HG02610 (cell line): ENCODE measurements at regions not wholly inside any gene's neighbourhood (a gene's known extent, or its start where the extent isn't known, plus 50 kb on each side); places are given as distances from the start of the nearest gene placed in this dataset.
"Not testable (repeated sequence)": the region's sequence is repeated elsewhere in the genome, so short reads cannot be mapped to it uniquely, and the experiment has no call there.

Experiments
- ATAC-seq: cut with Tn5 transposase; IDR thresholded peaks from one replicate; pipeline ENCODE4 v1.9.1; 2021; ENCODE audit warnings: mild to moderate bottlenecking, moderate library complexity; ENCODE audit not compliant: unreplicated experiment

- no peak for ATAC-seq
These were observed 324.9 kb upstream of the SGCG start for GRCh38 chr13:22855926-22856325.

- ATAC-seq = not testable (repeated sequence)
These were observed 321.8 kb upstream of the SGCG start for GRCh38 chr13:22858980-22859379.

GRCh38 chr13:22859411-22859810 is 321.4 kb upstream of the SGCG start:
- not testable (repeated sequence) for ATAC-seq

GRCh38 chr13:22861958-22862466 is 318.8 kb upstream of the SGCG start:
- ATAC-seq = no peak

GRCh38 chr13:22862478-22862877 is 318.3 kb upstream of the SGCG start:
- no peak for ATAC-seq

- ATAC-seq = no peak
These were observed 314.6 kb upstream of the SGCG start for GRCh38 chr13:22866221-22866620.

- ATAC-seq = no peak
These were observed 309.5 kb upstream of the SGCG start for GRCh38 chr13:22871231-22871630.

- ATAC-seq = no peak
These were observed 305.9 kb upstream of the SGCG start for GRCh38 chr13:22874839-22875238.

- no peak for ATAC-seq
These were observed 303.4 kb upstream of the SGCG start for GRCh38 chr13:22877421-22877820.

GRCh38 chr13:22880741-22881720 is 299.7 kb upstream of the SGCG start:
- ATAC-seq = no peak

GRCh38 chr13:22881721-22882608 is 298.8 kb upstream of the SGCG start:
- ATAC-seq = not testable (repeated sequence)

GRCh38 chr13:22883262-22883840 is 297.4 kb upstream of the SGCG start:
- no peak for ATAC-seq

- ATAC-seq = no peak
These were observed 296.8 kb upstream of the SGCG start for GRCh38 chr13:22883956-22884355.

- not testable (repeated sequence) for ATAC-seq
These were observed 294.7 kb upstream of the SGCG start for GRCh38 chr13:22886061-22886460.

- ATAC-seq = not testable (repeated sequence)
These were observed 291.4 kb upstream of the SGCG start for GRCh38 chr13:22889376-22889775.

- no peak for ATAC-seq
These were observed 287.6 kb upstream of the SGCG start for GRCh38 chr13:22893204-22893603.

GRCh38 chr13:22893777-22894176 is 287.0 kb upstream of the SGCG start:
- ATAC-seq = no peak

GRCh38 chr13:22897571-22898314 is 283.0 kb upstream of the SGCG start:
- no peak for ATAC-seq

GRCh38 chr13:22900416-22900951 is 280.3 kb upstream of the SGCG start:
- ATAC-seq = not testable (repeated sequence)

- no peak for ATAC-seq
These were observed 277.5 kb upstream of the SGCG start for GRCh38 chr13:22903301-22903700.
